Activated CD8-positive, alpha-beta memory T cell treated with anti-CD3 and anti-CD28 coated beads for 36 hours (primary cell): ENCODE measurements at regions not wholly inside any gene's neighbourhood (a gene's known extent, or its start where the extent isn't known, plus 50 kb on each side); places are given as distances from the start of the nearest gene placed in this dataset.

Experiments used
- CTCF ChIA-PET: fragments of 350-600 bp; sonication (Branson Sonifier 250); formaldehyde crosslinking; loops from one replicate; lab custom pipeline; 2021; ENCODE audit warnings: antibody characterized with exemption; lab: Charles Lee
- POLR2A ChIA-PET: fragments of 350-600 bp; sonication (Branson Sonifier 250); formaldehyde crosslinking; loops from one replicate; lab custom pipeline; 2021; ENCODE audit warnings: antibody characterized with exemption; lab: Charles Lee

GRCh38 chr10:36882781-36883180 is 242.6 kb upstream of the ANKRD30A start:
- ChIA-PET CTCF (no interaction called here), POLR2A (no interaction called here)

GRCh38 chr10:36880898-36881297 is 244.5 kb upstream of the ANKRD30A start:
- ChIA-PET CTCF (no interaction called here), POLR2A (interaction anchor here (0.6 kb wide), 1 partner anchor 230 kb away, joined by 3 read pairs; no protein-coding TSS in a partner anchor)

- POLR2A ChIA-PET = no interaction called here
- CTCF ChIA-PET = interaction anchor here (0.6 kb wide), 1 partner anchor 44 kb away, joined by 3 read pairs; no protein-coding TSS in a partner anchor
These were observed 252.6 kb upstream of the ANKRD30A start for GRCh38 chr10:36872702-36873393.

- ChIA-PET CTCF (no interaction called here), POLR2A (no interaction called here)
These were observed 284.6 kb upstream of the ANKRD30A start for GRCh38 chr10:36840788-36841187.

GRCh38 chr10:36837416-36837815 is 288.0 kb upstream of the ANKRD30A start:
- ChIA-PET CTCF (no interaction called here), POLR2A (no interaction called here)

- ChIA-PET POLR2A (no interaction called here), CTCF (no interaction called here)
These were observed 305.6 kb upstream of the ANKRD30A start for GRCh38 chr10:36819781-36820180.

- ChIA-PET CTCF (no interaction called here), POLR2A (no interaction called here)
These were observed 307.5 kb upstream of the ANKRD30A start for GRCh38 chr10:36817898-36818297.

- ChIA-PET POLR2A (no interaction called here), CTCF (no interaction called here)
These were observed 316.6 kb upstream of the ANKRD30A start for GRCh38 chr10:36808625-36809362.

- ChIA-PET POLR2A (no interaction called here), CTCF (interaction anchor here (0.6 kb wide), 1 partner anchor 1268 kb away, joined by 4 read pairs; no protein-coding TSS in a partner anchor)
These were observed 322.2 kb upstream of the ANKRD30A start for GRCh38 chr10:36803229-36803628.

GRCh38 chr10:36802490-36803153 is 322.8 kb upstream of the ANKRD30A start:
- CTCF ChIA-PET = no interaction called here
- POLR2A ChIA-PET = no interaction called here

- POLR2A ChIA-PET = no interaction called here
- CTCF ChIA-PET = no interaction called here
These were observed 323.7 kb upstream of the ANKRD30A start for GRCh38 chr10:36801660-36802059.

GRCh38 chr10:36794981-36795380 is 330.4 kb upstream of the ANKRD30A start:
- ChIA-PET CTCF (no interaction called here), POLR2A (no interaction called here)

GRCh38 chr10:36789974-36790373 is 335.4 kb upstream of the ANKRD30A start:
- ChIA-PET CTCF (no interaction called here), POLR2A (no interaction called here)

- CTCF ChIA-PET = interaction anchor here (0.7 kb wide), 1 partner anchor 904 kb away, joined by 3 read pairs; no protein-coding TSS in a partner anchor
- POLR2A ChIA-PET = no interaction called here
These were observed 337.2 kb upstream of the ANKRD30A start for GRCh38 chr10:36788152-36788551.

- ChIA-PET CTCF (no interaction called here), POLR2A (no interaction called here)
These were observed 342.0 kb upstream of the ANKRD30A start for GRCh38 chr10:36783400-36783799.

GRCh38 chr10:36781570-36781969 is 343.8 kb upstream of the ANKRD30A start:
- ChIA-PET CTCF (no interaction called here), POLR2A (no interaction called here)

GRCh38 chr10:36780158-36780557 is 345.2 kb upstream of the ANKRD30A start:
- CTCF ChIA-PET = no interaction called here
- POLR2A ChIA-PET = no interaction called here

GRCh38 chr10:36779238-36779846 is 346.1 kb upstream of the ANKRD30A start:
- ChIA-PET POLR2A (no interaction called here), CTCF (no interaction called here)

GRCh38 chr10:36778651-36779050 is 346.7 kb upstream of the ANKRD30A start:
- CTCF ChIA-PET = no interaction called here

GRCh38 chr10:36773652-36774051 is 351.7 kb upstream of the ANKRD30A start:
- ChIA-PET POLR2A (no interaction called here), CTCF (no interaction called here)

More at GRCh38 chr10:36778651-36779050, 346.7 kb upstream of the ANKRD30A start:
- POLR2A ChIA-PET = no interaction called here
